H1 (cell line): ENCODE measurements at regions not wholly inside any gene's neighbourhood (a gene's known extent, or its start where the extent isn't known, plus 50 kb on each side); places are given as distances from the start of the nearest gene placed in this dataset.

Experiments
- CTCF ChIA-PET: fragments of 300-600 bp; sonication (Branson Sonifier 250); formaldehyde crosslinking; loops from one replicate; lab custom pipeline; 2021; ENCODE audit not compliant: partially characterized antibody; lab: Charles Lee
- POLR2A ChIA-PET: fragments of 300-600 bp; sonication (Branson Sonifier 250); formaldehyde crosslinking; loops from one replicate; lab custom pipeline; 2021; ENCODE audit warnings: inconsistent platforms; ENCODE audit not compliant: partially characterized antibody; lab: Charles Lee
- DNase-seq, 2 experiments: peaks; one replicate each; pipeline versions ENCODE4 v3.0.0 to v3.0.0-alpha.2; 2010 to 2022; ENCODE audit warnings: low spot score in 2 of 2, low read depth in 1 of 2, mixed read lengths in 1 of 2
- FAIRE-seq: peaks from 2 replicates; lab custom pipeline; 2011; peaks lifted over from hg19 to GRCh38; lab: Jason Lieb, UNC
- H2AFZ ChIP-seq: 2 replicates; pipeline ENCODE4 v1.8.1; 2012; ENCODE audit warnings: low read length, inconsistent platforms
- H2AK5ac ChIP-seq: 2 replicates; pipeline ENCODE4 v1.6.1; 2013; ENCODE audit warnings: low read depth, low read length
- H2BK120ac ChIP-seq: replicated peaks from 2 replicates; pipeline ENCODE3; 2013; ENCODE audit warnings: low read depth, low read length, inconsistent platforms
- H2BK12ac ChIP-seq: 2 replicates; pipeline ENCODE4 v1.6.1; 2013; ENCODE audit warnings: low read depth, low read length
- H2BK15ac ChIP-seq: 2 replicates; pipeline ENCODE4 v1.6.1; 2013; ENCODE audit warnings: low read length
- H2BK20ac ChIP-seq: 2 replicates; pipeline ENCODE4 v1.6.1; 2013; ENCODE audit warnings: low read length
- H2BK5ac ChIP-seq: 2 replicates; pipeline ENCODE4 v1.6.1; 2013; ENCODE audit warnings: low read depth, low read length
- H3K14ac ChIP-seq: 2 replicates; pipeline ENCODE4 v1.6.1; 2013; ENCODE audit warnings: inconsistent platforms; ENCODE audit not compliant: insufficient read length
- H3K18ac ChIP-seq: 2 replicates; pipeline ENCODE4 v1.6.1; 2013; ENCODE audit warnings: low read length; ENCODE audit errors: extremely low read depth
- H3K23ac ChIP-seq: 2 replicates; pipeline ENCODE4 v1.6.1; 2013; ENCODE audit warnings: inconsistent platforms; ENCODE audit not compliant: insufficient read length
- H3K23me2 ChIP-seq: 2 replicates; pipeline ENCODE4 v1.6.1; 2013; ENCODE audit warnings: low read depth, low read length
- H3K27ac ChIP-seq: 2 replicates; pipeline ENCODE4 v1.6.1; 2011; ENCODE audit warnings: low read depth, low read length, inconsistent platforms
- H3K27me3 ChIP-seq, 4 experiments: replicated peaks in 1 of 4; 1 replicate in 1 of 4; 2 replicates in 3 of 4; pipeline versions ENCODE4 v1.6.1 to v1.8.1; 2011 to 2013; ENCODE audit warnings: low read length in 3 of 4, mild to moderate bottlenecking in 3 of 4, inconsistent platforms in 2 of 4, mixed read lengths in 2 of 4, moderate library complexity in 1 of 4; ENCODE audit not compliant: control insufficient read depth in 3 of 4, insufficient read depth in 3 of 4; ENCODE audit errors: extremely low read depth in 1 of 4
- H3K36me3 ChIP-seq, 4 experiments: 2 replicates each; pipeline versions ENCODE4 v1.6.1 to v1.8.1; 2011 to 2013; ENCODE audit warnings: mild to moderate bottlenecking in 4 of 4, low read length in 3 of 4, moderate library complexity in 2 of 4, control low read depth in 1 of 4, inconsistent platforms in 1 of 4; ENCODE audit not compliant: insufficient read depth in 4 of 4, control insufficient read depth in 2 of 4
- H3K4ac ChIP-seq: replicated peaks from 2 replicates; pipeline ENCODE3; 2013; ENCODE audit warnings: low read length, low read depth, mixed read lengths, inconsistent platforms; ENCODE audit not compliant: insufficient read length
- H3K4me1 ChIP-seq, 4 experiments: replicated peaks in 1 of 4; 1 replicate in 1 of 4; 2 replicates in 3 of 4; pipeline versions ENCODE4 v1.6.1 to v1.8.1; 2011 to 2013; ENCODE audit warnings: low read length in 3 of 4, inconsistent platforms in 2 of 4, mixed read lengths in 1 of 4; ENCODE audit not compliant: insufficient read depth in 4 of 4, control insufficient read depth in 3 of 4
- H3K4me2 ChIP-seq, 2 experiments: 2 replicates each; pipeline versions ENCODE4 v1.6.1 to v1.8.1; 2011 to 2013; ENCODE audit warnings: low read depth in 2 of 2, low read length in 2 of 2, control low read depth in 1 of 2, inconsistent platforms in 1 of 2, mild to moderate bottlenecking in 1 of 2; ENCODE audit not compliant: insufficient read depth in 1 of 2
- H3K4me3 ChIP-seq, 4 experiments: fragments of 200-600, 300-600 bp in 1 of 4; sonication (generic), shearing (Covaris generic), sonication (Bioruptor Twin) in 1 of 4; 2 replicates each; pipeline versions ENCODE4 v1.5.1 to v1.8.1; 2011 to 2016; ENCODE audit warnings: low read length in 4 of 4, low read depth in 3 of 4, control low read depth in 2 of 4, inconsistent platforms in 2 of 4, mild to moderate bottlenecking in 2 of 4, mixed read lengths in 1 of 4, moderate library complexity in 1 of 4; ENCODE audit not compliant: insufficient read depth in 2 of 4; ENCODE audit errors: extremely low read depth in 1 of 4
- H3K56ac ChIP-seq: replicated peaks from 2 replicates; pipeline ENCODE3; 2013; ENCODE audit warnings: low read depth, mild to moderate bottlenecking, mixed read lengths, low read length, inconsistent platforms; ENCODE audit not compliant: insufficient read length
- H3K79me1 ChIP-seq: 2 replicates; pipeline ENCODE4 v1.6.1; 2013; ENCODE audit warnings: low read depth, low read length, control low read depth
- H3K79me2 ChIP-seq, 2 experiments: 2 replicates each; pipeline versions ENCODE4 v1.6.1 to v1.8.1; 2012 to 2013; ENCODE audit warnings: low read length in 2 of 2, mild to moderate bottlenecking in 2 of 2, inconsistent platforms in 1 of 2; ENCODE audit not compliant: insufficient read depth in 2 of 2, control insufficient read depth in 1 of 2
- H3K9ac ChIP-seq, 4 experiments: replicated peaks in 1 of 4; 1 replicate in 1 of 4; 2 replicates in 3 of 4; pipeline versions ENCODE4 v1.6.1 to v1.8.1; 2011 to 2013; ENCODE audit warnings: low read depth in 3 of 4, low read length in 3 of 4, control low read depth in 2 of 4, mild to moderate bottlenecking in 2 of 4, moderate library complexity in 2 of 4, inconsistent platforms in 1 of 4; ENCODE audit errors: extremely low read depth in 1 of 4
- H3K9me3 ChIP-seq, 2 experiments: 2 replicates each; pipeline versions ENCODE4 v1.6.1 to v1.8.1; 2012 to 2013; ENCODE audit warnings: mild to moderate bottlenecking in 2 of 2, moderate library complexity in 2 of 2, control low read depth in 1 of 2, inconsistent platforms in 1 of 2, low read depth in 1 of 2, low read length in 1 of 2, mixed read lengths in 1 of 2; ENCODE audit not compliant: insufficient read depth in 2 of 2
- H4K20me1 ChIP-seq, 2 experiments: replicated peaks in 1 of 2; 2 replicates each; pipeline versions ENCODE3 to v1.8.1; 2011 to 2013; ENCODE audit warnings: inconsistent platforms in 2 of 2, low read length in 2 of 2, mild to moderate bottlenecking in 1 of 2; ENCODE audit not compliant: insufficient read depth in 2 of 2, control insufficient read depth in 1 of 2
- H4K5ac ChIP-seq: 2 replicates; pipeline ENCODE4 v1.6.1; 2013; ENCODE audit warnings: low read length, low read depth, mixed read lengths, inconsistent platforms; ENCODE audit not compliant: insufficient read length
- H4K8ac ChIP-seq: 2 replicates; pipeline ENCODE4 v1.8.0; 2013; ENCODE audit warnings: mild to moderate bottlenecking, moderate library complexity, low read length, inconsistent platforms; ENCODE audit not compliant: insufficient read depth; ENCODE audit errors: extremely low read depth
- H4K91ac ChIP-seq: replicated peaks from 2 replicates; pipeline ENCODE3; 2013; ENCODE audit warnings: low read length, mixed read lengths, inconsistent platforms; ENCODE audit not compliant: insufficient read length
- CBX8 ChIP-seq: fragments of 300-800, 300-1000 bp; sonication (generic); IDR thresholded peaks from 2 replicates; pipeline ENCODE4 v1.7.1; 2016; ENCODE audit warnings: low read depth, low read length, borderline replicate concordance
- CEBPB ChIP-seq: IDR thresholded peaks from 2 replicates; pipeline ENCODE4 v1.6.1; 2012; ENCODE audit warnings: low read depth, low read length
- HDAC2 ChIP-seq, 2 experiments: fragments of 300-600 bp in 1 of 2; sonication (generic) in 1 of 2; IDR thresholded peaks; 2 replicates each; pipeline ENCODE4 v1.6.1; 2011 to 2012; ENCODE audit warnings: low read depth in 2 of 2, low read length in 2 of 2, mild to moderate bottlenecking in 2 of 2, moderate library complexity in 2 of 2, borderline replicate concordance in 1 of 2, inconsistent platforms in 1 of 2
- KDM4A ChIP-seq: IDR thresholded peaks from one replicate; pipeline ENCODE4 v1.7.1; 2012; ENCODE audit warnings: low read depth, mild to moderate bottlenecking, moderate library complexity, low read length, inconsistent platforms; ENCODE audit not compliant: severe bottlenecking
- RAD21 ChIP-seq, 2 experiments: IDR thresholded peaks in 1 of 2; conservative IDR thresholded peaks in 1 of 2; 2 replicates each; pipeline ENCODE4 v1.6.1; 2011; ENCODE audit warnings: low read depth in 2 of 2, low read length in 2 of 2, improper control_type of control experiment in 1 of 2, inconsistent platforms in 1 of 2, mild to moderate bottlenecking in 1 of 2, moderate library complexity in 1 of 2
- SAP30 ChIP-seq: fragments of 300-600 bp; sonication (generic); IDR thresholded peaks from 2 replicates; pipeline ENCODE4 v1.7.1; 2012; ENCODE audit warnings: low read length, moderate library complexity, mild to moderate bottlenecking, inconsistent platforms; ENCODE audit not compliant: insufficient read depth, insufficient replicate concordance
- SRF ChIP-seq: IDR thresholded peaks from 2 replicates; pipeline ENCODE4 v1.6.1; 2011; ENCODE audit warnings: mild to moderate bottlenecking, low read depth, low read length, moderate library complexity
- YY1 ChIP-seq: IDR thresholded peaks from 2 replicates; pipeline ENCODE4 v1.6.1; 2011; ENCODE audit warnings: low read depth, mild to moderate bottlenecking, low read length
- WGBS, 2 experiments: shearing (Covaris generic) in 1 of 2; methylation state at CpG; one replicate each; pipeline versions ENCODE4 v1.1.6 to v1.1.7; 2013 to 2015; ENCODE audit warnings: low lambda C conversion rate in 2 of 2, mixed read lengths in 2 of 2, inconsistent platforms in 1 of 2, low coverage in 1 of 2, missing lambda C conversion rate in 1 of 2; ENCODE audit not compliant: insufficient replicate concordance in 2 of 2, insufficient coverage in 1 of 2, insufficient read length in 1 of 2; ENCODE audit errors: extremely low coverage in 1 of 2, missing lambda C conversion rate in 1 of 2; 5-methylcytosine and 5-hydroxymethylcytosine counted together

GRCh38 chr7:121521711-121522400, 125.7 kb upstream of the FAM3C start:
- Histone ChIP-seq H3K56ac (no peak overlapping the region), H4K5ac (no peak overlapping the region), H3K79me2 (no peaks in the 10 kb centered on the region), H3K4me2 (no peak overlapping the region), H3K4me3 (no peak overlapping the region), H4K8ac (no peak overlapping the region), H2AK5ac (no peak overlapping the region), H3K27me3 (no peaks in the 10 kb centered on the region), H3K14ac (no peak overlapping the region), H3K79me1 (no peaks in the 10 kb centered on the region), H3K9me3 (no peaks in the 10 kb centered on the region), H3K4ac (no peak overlapping the region), H3K27ac (no peak overlapping the region), H3K36me3 (no peaks in the 10 kb centered on the region), H3K4me1 (no peaks in the 10 kb centered on the region; a peak in 1 of 7 replicates), H4K20me1 (no peaks in the 10 kb centered on the region), H4K91ac (no peak overlapping the region), H2BK5ac (no peak overlapping the region), H2BK120ac (no peak overlapping the region), H3K18ac (no peak overlapping the region), H2AFZ (peak overlapping the region; percentile 72), H3K23ac (no peak overlapping the region), H2BK20ac (no peak overlapping the region), H3K9ac (no peak overlapping the region), H2BK12ac (no peak overlapping the region), H3K23me2 (no peaks in the 10 kb centered on the region), H2BK15ac (no peak overlapping the region)
- DNase-seq (no peak), FAIRE-seq (no peak)
- ChIA-PET CTCF (no interaction called here), POLR2A (no interaction called here)
- WGBS, 2 experiments = 88% methylated on average over 3 of the region's 3 CpGs; no CpG with 5 or more reads in 1 of the 2 experiments
- TF ChIP-seq CEBPB (no peak), KDM4A (no peak), YY1 (no peak), RAD21 (IDR thresholded peaks at IDR 0.05 in 1 of 2, conservative IDR thresholded peaks at IDR 0.05 in 1 of 2; ENCODE audit: low read depth in 2 of 2, low read length in 2 of 2) (no peak), SAP30 (no peak), CBX8 (no peak), SRF (no peak), HDAC2 (IDR thresholded peaks at IDR 0.05; ENCODE audit: borderline replicate concordance in 1 of 2, low read depth in 2 of 2, low read length in 2 of 2) (no peak)
